GM10266 (cell line): ENCODE measurements at regions not wholly inside any gene's neighbourhood (a gene's known extent, or its start where the extent isn't known, plus 50 kb on each side); places are given as distances from the start of the nearest gene placed in this dataset.

ENCODE experiments used
- DNase-seq: peaks from one replicate; pipeline ENCODE4 v3.0.0; 2012; ENCODE audit errors: extremely low spot score
- CTCF ChIP-seq: IDR thresholded peaks from 2 replicates; pipeline ENCODE4 v1.5.1; 2012; ENCODE audit warnings: mild to moderate bottlenecking, low read depth; ENCODE audit not compliant: control insufficient read depth, insufficient read depth; ENCODE audit errors: missing control alignments

GRCh38 chr16:5616841-5617240 lies 519.2 kb upstream of the EEF2KMT start:
- TF ChIP-seq CTCF, result no peak
- DNase-seq, result no peak

DNA sequence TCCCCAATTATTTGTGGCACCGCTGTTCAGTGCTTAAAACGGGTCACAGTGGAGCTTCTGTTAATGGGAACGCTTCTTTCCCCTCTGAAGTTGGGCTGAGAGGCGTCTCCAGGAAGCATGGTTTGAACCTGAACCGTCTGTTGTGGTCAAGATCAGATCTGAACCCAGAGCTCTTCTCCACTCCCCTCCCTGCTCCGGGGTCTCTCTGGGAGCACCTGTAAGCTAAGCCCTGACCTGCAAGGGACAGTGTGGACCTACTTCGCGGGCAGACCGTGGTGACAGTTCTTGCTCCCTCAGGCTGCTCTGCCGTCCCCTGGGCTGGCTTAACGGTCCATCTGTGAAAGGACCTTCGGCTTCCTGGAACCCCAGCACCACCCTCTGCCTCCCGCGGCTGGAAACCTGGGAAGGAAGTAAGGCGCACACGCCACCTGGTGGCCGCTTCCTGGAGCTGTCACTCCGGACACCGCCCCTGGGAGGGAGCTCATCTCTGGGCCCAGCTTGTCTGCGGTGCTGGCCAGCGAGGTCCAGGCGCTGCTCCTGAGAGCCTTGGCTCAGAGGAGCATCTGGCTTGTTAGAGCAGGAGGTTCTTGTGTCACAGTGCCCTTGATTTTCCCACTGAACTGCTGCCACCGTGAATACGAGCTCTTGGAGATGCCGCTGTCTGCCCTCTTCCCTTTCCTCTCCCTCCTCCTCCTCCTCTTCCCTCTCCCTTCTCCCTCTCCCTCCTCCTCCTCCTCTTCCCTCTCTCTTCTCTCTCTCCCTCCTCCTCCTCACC lies 518.5 kb upstream of the EEF2KMT start:
- TF ChIP-seq CTCF, result peak; percentile 65
- peak; percentile 40 for DNase-seq

- no peak for TF ChIP-seq CTCF
- no peak for DNase-seq
Observed at GRCh38 chr16:5607169-5607568, 509.6 kb upstream of the EEF2KMT start.

GRCh38 chr16:5605404-5605803 lies 507.8 kb upstream of the EEF2KMT start:
- no peak for DNase-seq
- no peak for TF ChIP-seq CTCF

- no peak for DNase-seq
- no peak for TF ChIP-seq CTCF
Observed at GRCh38 chr16:5604770-5605169, 507.2 kb upstream of the EEF2KMT start.

DNA sequence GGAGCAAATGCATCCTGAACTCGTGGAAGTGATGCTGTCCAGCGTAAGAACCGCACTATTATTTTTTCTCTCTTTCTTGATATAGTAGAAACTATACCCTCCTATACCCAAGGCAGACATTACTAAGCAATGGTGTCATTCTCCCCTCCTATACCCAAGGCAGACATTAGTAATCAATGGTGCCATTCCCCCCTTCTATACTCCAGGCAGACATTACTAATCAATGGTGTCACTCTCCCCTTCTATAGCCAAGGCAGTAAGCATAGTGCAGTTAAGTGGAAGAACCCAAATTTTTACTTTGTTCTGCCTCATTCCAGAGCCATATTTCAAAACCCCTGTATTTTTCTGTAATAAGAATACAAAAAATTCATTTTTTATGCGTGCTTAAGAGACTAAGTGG lies 506.2 kb upstream of the EEF2KMT start:
- no peak for TF ChIP-seq CTCF
- no peak for DNase-seq

- DNase-seq, result no peak
- no peak for TF ChIP-seq CTCF
Observed at GRCh38 chr16:5601957-5602356, 504.4 kb upstream of the EEF2KMT start.
